ENCODE measurements at regions not wholly inside any gene's neighbourhood (a gene's known extent, or its start where the extent isn't known, plus 50 kb on each side); places are given as distances from the start of the nearest gene placed in this dataset.

- TF ChIP-seq CTCF (IDR thresholded peaks at IDR 0.05; ENCODE audit: extremely low read depth, missing control alignments) = no peak
- no peak for DNase-seq (ENCODE audit: low spot score)
These were observed 1042.8 kb downstream of the BRD1 start for GRCh38 chr22:48784701-48785503.

- no peak for TF ChIP-seq CTCF (IDR thresholded peaks at IDR 0.05; ENCODE audit: extremely low read depth, missing control alignments)
- no peak for DNase-seq (ENCODE audit: low spot score)
These were observed 1043.8 kb downstream of the BRD1 start for GRCh38 chr22:48783821-48784266.

GRCh38 chr22:48782811-48783511 lies 1044.7 kb downstream of the BRD1 start:
- TF ChIP-seq CTCF (IDR thresholded peaks at IDR 0.05; ENCODE audit: extremely low read depth, missing control alignments) = no peak
- no peak for DNase-seq (ENCODE audit: low spot score)

- no peak for TF ChIP-seq CTCF (IDR thresholded peaks at IDR 0.05; ENCODE audit: extremely low read depth, missing control alignments)
- no peak for DNase-seq (ENCODE audit: low spot score)
These were observed 1045.3 kb downstream of the BRD1 start for GRCh38 chr22:48782326-48782725.

- TF ChIP-seq CTCF (IDR thresholded peaks at IDR 0.05; ENCODE audit: extremely low read depth, missing control alignments) = no peak
- DNase-seq (ENCODE audit: low spot score) = no peak
These were observed 1045.8 kb downstream of the BRD1 start for GRCh38 chr22:48781868-48782267.

- no peak for TF ChIP-seq CTCF (IDR thresholded peaks at IDR 0.05; ENCODE audit: extremely low read depth, missing control alignments)
- DNase-seq (ENCODE audit: low spot score) = no peak
These were observed 1046.3 kb downstream of the BRD1 start for GRCh38 chr22:48781391-48781790.

GRCh38 chr22:48780597-48781277 lies 1046.9 kb downstream of the BRD1 start:
- DNase-seq (ENCODE audit: low spot score) = no peak
- TF ChIP-seq CTCF (IDR thresholded peaks at IDR 0.05; ENCODE audit: extremely low read depth, missing control alignments) = no peak

Data from GM20000 (cell line).